ENCODE measurements at regions not wholly inside any gene's neighbourhood (a gene's known extent, or its start where the extent isn't known, plus 50 kb on each side); places are given as distances from the start of the nearest gene placed in this dataset.

GRCh38 chr5:74126294-74126693 lies 500.3 kb downstream of the ARHGEF28 start:
- POLR2A ChIA-PET (ENCODE audit: partially characterized antibody): no interaction called here
- H3K27ac ChIP-seq (ENCODE audit: low read depth, low read length): no peak overlapping the region
- H3K4me3 ChIP-seq (ENCODE audit: low read length in 2 of 2): no peak overlapping the region
- no peak for DNase-seq
- Mint-ChIP-seq H3K36me3 (no peaks in the 10 kb centered on the region), H3K4me3 (no peak overlapping the region), H3K27me3 (peaks cover 5 to 6% of the 10 kb centered on the region in 2 donors), H3K4me1 (no peaks in the 10 kb centered on the region), H3K27ac (no peak overlapping the region), H3K9me3 (no peaks in the 10 kb centered on the region)
- no peaks in the 10 kb centered on the region for H3K4me1 ChIP-seq (ENCODE audit: insufficient read depth, low read length)
- H3K36me3 ChIP-seq (ENCODE audit: insufficient read depth, low read length): no peaks in the 10 kb centered on the region
- H3K9me3 ChIP-seq (ENCODE audit: control insufficient read depth in 1 of 2, low read length in 2 of 2): no peaks in the 10 kb centered on the region
- intact Hi-C loops (cut with micrococcal nuclease): no loop called here
- CTCF ChIA-PET (ENCODE audit: partially characterized antibody): no interaction called here
- H3K27me3 ChIP-seq (ENCODE audit: insufficient read depth, low read length): no peaks in the 10 kb centered on the region

GRCh38 chr5:74124826-74125225 lies 498.8 kb downstream of the ARHGEF28 start:
- intact Hi-C loops (cut with micrococcal nuclease): no loop called here
- CTCF ChIA-PET (ENCODE audit: partially characterized antibody): no interaction called here

GRCh38 chr5:74123929-74124328 lies 497.9 kb downstream of the ARHGEF28 start:
- no peaks in the 10 kb centered on the region for H3K4me1 Mint-ChIP-seq
- H3K27ac Mint-ChIP-seq: no peak overlapping the region
- intact Hi-C loops (cut with micrococcal nuclease): no loop called here
- peaks cover 2 to 6% of the 10 kb centered on the region in 2 donors for H3K27me3 Mint-ChIP-seq
- Histone ChIP-seq H3K4me1 (ENCODE audit: insufficient read depth, low read length) (no peaks in the 10 kb centered on the region), H3K27me3 (ENCODE audit: insufficient read depth, low read length) (no peaks in the 10 kb centered on the region), H3K9me3 (ENCODE audit: control insufficient read depth in 1 of 2, low read length in 2 of 2) (no peaks in the 10 kb centered on the region), H3K27ac (ENCODE audit: low read depth, low read length) (no peak overlapping the region), H3K4me3 (ENCODE audit: low read length in 2 of 2) (no peak overlapping the region), H3K36me3 (ENCODE audit: insufficient read depth, low read length) (no peaks in the 10 kb centered on the region)
- DNase-seq: no peak
- H3K4me3 Mint-ChIP-seq: no peak overlapping the region
- peaks cover 0 to 2% (median 0%) of the 10 kb centered on the region in 8 donors for H3K9me3 Mint-ChIP-seq
- CTCF ChIA-PET (ENCODE audit: partially characterized antibody): no interaction called here
- H3K36me3 Mint-ChIP-seq: no peaks in the 10 kb centered on the region
- POLR2A ChIA-PET (ENCODE audit: partially characterized antibody): no interaction called here

More at GRCh38 chr5:74124826-74125225, 498.8 kb downstream of the ARHGEF28 start:
- Histone ChIP-seq H3K4me3 (ENCODE audit: low read length in 2 of 2) (no peak overlapping the region), H3K27ac (ENCODE audit: low read depth, low read length) (no peak overlapping the region), H3K4me1 (ENCODE audit: insufficient read depth, low read length) (no peaks in the 10 kb centered on the region), H3K27me3 (ENCODE audit: insufficient read depth, low read length) (no peaks in the 10 kb centered on the region), H3K9me3 (ENCODE audit: control insufficient read depth in 1 of 2, low read length in 2 of 2) (no peaks in the 10 kb centered on the region), H3K36me3 (ENCODE audit: insufficient read depth, low read length) (no peaks in the 10 kb centered on the region)
- POLR2A ChIA-PET (ENCODE audit: partially characterized antibody): no interaction called here
- Mint-ChIP-seq H3K36me3 (no peaks in the 10 kb centered on the region), H3K9me3 (no peaks in the 10 kb centered on the region), H3K4me1 (no peaks in the 10 kb centered on the region), H3K27ac (no peak overlapping the region), H3K4me3 (no peak overlapping the region), H3K27me3 (peaks cover 2 to 6% of the 10 kb centered on the region in 2 donors)
- DNase-seq: no peak

GRCh38 chr5:74122979-74123590 lies 497.1 kb downstream of the ARHGEF28 start:
- POLR2A ChIA-PET (ENCODE audit: partially characterized antibody): no interaction called here
- CTCF ChIA-PET (ENCODE audit: partially characterized antibody): no interaction called here

GRCh38 chr5:74122175-74122574 lies 496.2 kb downstream of the ARHGEF28 start:
- Mint-ChIP-seq H3K27me3 (peaks cover 0 to under 1% of the 10 kb centered on the region in 2 donors), H3K27ac (no peak overlapping the region), H3K36me3 (no peaks in the 10 kb centered on the region), H3K4me1 (no peaks in the 10 kb centered on the region), H3K4me3 (no peak overlapping the region), H3K9me3 (peaks cover 0 to 8% (median under 1%) of the 10 kb centered on the region in 8 donors)
- Histone ChIP-seq H3K9me3 (ENCODE audit: control insufficient read depth in 1 of 2, low read length in 2 of 2) (no peaks in the 10 kb centered on the region), H3K4me3 (ENCODE audit: low read length in 2 of 2) (no peak overlapping the region), H3K27ac (ENCODE audit: low read depth, low read length) (no peak overlapping the region), H3K4me1 (ENCODE audit: insufficient read depth, low read length) (no peaks in the 10 kb centered on the region), H3K36me3 (ENCODE audit: insufficient read depth, low read length) (no peaks in the 10 kb centered on the region), H3K27me3 (ENCODE audit: insufficient read depth, low read length) (no peaks in the 10 kb centered on the region)
- DNase-seq: no peak
- intact Hi-C loops (cut with micrococcal nuclease): no loop called here
- POLR2A ChIA-PET (ENCODE audit: partially characterized antibody): no interaction called here
- CTCF ChIA-PET (ENCODE audit: partially characterized antibody): no interaction called here

More at GRCh38 chr5:74122979-74123590, 497.1 kb downstream of the ARHGEF28 start:
- peaks cover 0 to 6% (median under 1%) of the 10 kb centered on the region in 8 donors for H3K9me3 Mint-ChIP-seq
- H3K4me3 Mint-ChIP-seq: no peak overlapping the region
- H3K27me3 Mint-ChIP-seq: peaks cover 2 to 6% of the 10 kb centered on the region in 2 donors
- H3K27ac Mint-ChIP-seq: no peak overlapping the region
- DNase-seq: no peak
- no peak overlapping the region for H3K4me3 ChIP-seq (ENCODE audit: low read length in 2 of 2)
- no peaks in the 10 kb centered on the region for H3K4me1 Mint-ChIP-seq
- H3K27me3 ChIP-seq (ENCODE audit: insufficient read depth, low read length): no peaks in the 10 kb centered on the region
- H3K9me3 ChIP-seq (ENCODE audit: control insufficient read depth in 1 of 2, low read length in 2 of 2): no peaks in the 10 kb centered on the region
- no peak overlapping the region for H3K27ac ChIP-seq (ENCODE audit: low read depth, low read length)
- intact Hi-C loops (cut with micrococcal nuclease): no loop called here
- no peaks in the 10 kb centered on the region for H3K36me3 ChIP-seq (ENCODE audit: insufficient read depth, low read length)
- H3K4me1 ChIP-seq (ENCODE audit: insufficient read depth, low read length): no peaks in the 10 kb centered on the region
- H3K36me3 Mint-ChIP-seq: no peaks in the 10 kb centered on the region

- no peaks in the 10 kb centered on the region for H3K4me1 Mint-ChIP-seq
- DNase-seq: no peak
- Histone ChIP-seq H3K27me3 (ENCODE audit: insufficient read depth, low read length) (no peaks in the 10 kb centered on the region), H3K9me3 (ENCODE audit: control insufficient read depth in 1 of 2, low read length in 2 of 2) (no peaks in the 10 kb centered on the region), H3K36me3 (ENCODE audit: insufficient read depth, low read length) (no peaks in the 10 kb centered on the region), H3K4me1 (ENCODE audit: insufficient read depth, low read length) (no peaks in the 10 kb centered on the region), H3K4me3 (ENCODE audit: low read length in 2 of 2) (no peak overlapping the region), H3K27ac (ENCODE audit: low read depth, low read length) (no peak overlapping the region)
- intact Hi-C loops (cut with micrococcal nuclease): no loop called here
- H3K27ac Mint-ChIP-seq: no peak overlapping the region
- ChIA-PET POLR2A (ENCODE audit: partially characterized antibody) (no interaction called here), CTCF (ENCODE audit: partially characterized antibody) (interaction anchor here (0.8 kb wide), 1 partner anchor 414 kb away, joined by 3 read pairs; no protein-coding TSS in a partner anchor)
- no peaks in the 10 kb centered on the region for H3K36me3 Mint-ChIP-seq
- no peak overlapping the region for H3K4me3 Mint-ChIP-seq
- peaks cover 0 to 8% (median under 1%) of the 10 kb centered on the region in 8 donors for H3K9me3 Mint-ChIP-seq
- no peaks in the 10 kb centered on the region for H3K27me3 Mint-ChIP-seq
These were observed 494.6 kb downstream of the ARHGEF28 start for GRCh38 chr5:74120585-74120984.

GRCh38 chr5:74118071-74118470 lies 492.1 kb downstream of the ARHGEF28 start:
- DNase-seq: no peak
- peaks cover 0 to 8% (median under 1%) of the 10 kb centered on the region in 8 donors for H3K9me3 Mint-ChIP-seq
- H3K27ac Mint-ChIP-seq: no peak overlapping the region
- ChIA-PET CTCF (ENCODE audit: partially characterized antibody) (no interaction called here), POLR2A (ENCODE audit: partially characterized antibody) (no interaction called here)
- H3K4me1 ChIP-seq (ENCODE audit: insufficient read depth, low read length): no peaks in the 10 kb centered on the region
- no peaks in the 10 kb centered on the region for H3K36me3 ChIP-seq (ENCODE audit: insufficient read depth, low read length)
- H3K36me3 Mint-ChIP-seq: no peaks in the 10 kb centered on the region
- H3K27ac ChIP-seq (ENCODE audit: low read depth, low read length): no peak overlapping the region
- no peaks in the 10 kb centered on the region for H3K4me1 Mint-ChIP-seq
- intact Hi-C loops (cut with micrococcal nuclease): no loop called here
- H3K4me3 ChIP-seq (ENCODE audit: low read length in 2 of 2): no peak overlapping the region
- no peaks in the 10 kb centered on the region for H3K27me3 ChIP-seq (ENCODE audit: insufficient read depth, low read length)
- H3K4me3 Mint-ChIP-seq: no peak overlapping the region
- no peaks in the 10 kb centered on the region for H3K27me3 Mint-ChIP-seq
- H3K9me3 ChIP-seq (ENCODE audit: control insufficient read depth in 1 of 2, low read length in 2 of 2): no peaks in the 10 kb centered on the region

- Histone ChIP-seq H3K9me3 (ENCODE audit: control insufficient read depth in 1 of 2, low read length in 2 of 2) (no peaks in the 10 kb centered on the region), H3K4me3 (ENCODE audit: low read length in 2 of 2) (no peak overlapping the region), H3K4me1 (ENCODE audit: insufficient read depth, low read length) (no peaks in the 10 kb centered on the region), H3K36me3 (ENCODE audit: insufficient read depth, low read length) (no peaks in the 10 kb centered on the region), H3K27ac (ENCODE audit: low read depth, low read length) (no peak overlapping the region), H3K27me3 (ENCODE audit: insufficient read depth, low read length) (no peaks in the 10 kb centered on the region)
- H3K4me3 Mint-ChIP-seq: no peak overlapping the region
- intact Hi-C loops (cut with micrococcal nuclease): no loop called here
- no peaks in the 10 kb centered on the region for H3K27me3 Mint-ChIP-seq
- POLR2A ChIA-PET (ENCODE audit: partially characterized antibody): no interaction called here
- no peaks in the 10 kb centered on the region for H3K36me3 Mint-ChIP-seq
- no peak for DNase-seq
- CTCF ChIA-PET (ENCODE audit: partially characterized antibody): no interaction called here
- H3K9me3 Mint-ChIP-seq: peaks cover 0 to 8% (median under 1%) of the 10 kb centered on the region in 8 donors
- H3K4me1 Mint-ChIP-seq: no peaks in the 10 kb centered on the region
- no peak overlapping the region for H3K27ac Mint-ChIP-seq
These were observed 491.0 kb downstream of the ARHGEF28 start for GRCh38 chr5:74116984-74117383.

All from CD4-positive, alpha-beta memory T cell (primary cell).